RWPE2 (cell line): ENCODE measurements at regions not wholly inside any gene's neighbourhood (a gene's known extent, or its start where the extent isn't known, plus 50 kb on each side); places are given as distances from the start of the nearest gene placed in this dataset.

Source experiments
- ATAC-seq: fragments of 200-7000 bp; cut with Tn5 transposase; 3 replicates; pipeline ENCODE4 v1.9.1; 2021; ENCODE audit warnings: low read depth
- DNase-seq: peaks from one replicate; pipeline ENCODE4 v3.0.0-alpha.2; 2020; ENCODE audit warnings: low spot score
- H3K27ac ChIP-seq: fragments of 450-650 bp; 2 replicates; pipeline ENCODE4 v1.5.1; 2017; ENCODE audit warnings: mild to moderate bottlenecking; ENCODE audit not compliant: poor library complexity, severe bottlenecking
- H3K27me3 ChIP-seq: fragments of 250-450 bp; sonication (Bioruptor Pico); 2 replicates; pipeline ENCODE4 v1.5.1; 2021; ENCODE audit warnings: mild to moderate bottlenecking, moderate library complexity; ENCODE audit not compliant: insufficient read depth, poor library complexity, severe bottlenecking
- H3K36me3 ChIP-seq: fragments of 250-450 bp; sonication (Bioruptor Pico); 2 replicates; pipeline ENCODE4 v1.5.1; 2020; ENCODE audit warnings: low read depth, mild to moderate bottlenecking, moderate library complexity
- H3K4me1 ChIP-seq: fragments of 250-450 bp; sonication (Bioruptor Pico); 2 replicates; pipeline ENCODE4 v1.5.1; 2021; ENCODE audit warnings: mild to moderate bottlenecking, moderate library complexity; ENCODE audit not compliant: insufficient read depth, poor library complexity, severe bottlenecking
- H3K4me3 ChIP-seq: fragments of 250-450 bp; sonication (Bioruptor Pico); 2 replicates; pipeline ENCODE4 v1.5.1; 2021; ENCODE audit warnings: mild to moderate bottlenecking, moderate library complexity; ENCODE audit not compliant: severe bottlenecking
- H3K9me3 ChIP-seq: fragments of 250-450 bp; sonication (Bioruptor Pico); 2 replicates; pipeline ENCODE4 v1.5.1; 2021; ENCODE audit warnings: mild to moderate bottlenecking, moderate library complexity; ENCODE audit not compliant: severe bottlenecking
- TF ChIP-seq, protein P1 (sequence below): fragments of 450-650 bp; IDR thresholded peaks from one replicate; pipeline ENCODE4 v1.5.1; 2017; ENCODE audit warnings: mild to moderate bottlenecking, moderate library complexity; ENCODE audit not compliant: poor library complexity, severe bottlenecking

DNA sequence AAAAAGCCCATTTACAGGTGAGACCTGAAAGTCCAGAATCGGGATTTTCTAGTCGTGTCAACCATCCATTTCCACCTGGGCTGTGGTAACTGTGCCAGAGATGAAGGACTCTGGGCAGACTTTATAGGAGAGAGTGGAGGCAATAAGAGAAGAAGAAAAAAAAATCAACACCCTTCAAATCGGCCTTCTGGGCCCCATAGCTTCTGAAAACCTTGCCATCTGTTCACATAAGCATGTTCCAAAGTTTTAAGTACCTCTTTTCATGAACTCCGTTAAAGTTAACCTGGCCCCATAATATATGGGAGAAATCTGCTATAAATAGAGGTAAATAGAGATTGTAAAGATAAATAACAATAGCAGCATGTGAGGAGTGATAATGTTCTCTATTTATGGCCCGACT, 470.5 kb downstream of the MIAT start:
- TF ChIP-seq, protein P1, sequence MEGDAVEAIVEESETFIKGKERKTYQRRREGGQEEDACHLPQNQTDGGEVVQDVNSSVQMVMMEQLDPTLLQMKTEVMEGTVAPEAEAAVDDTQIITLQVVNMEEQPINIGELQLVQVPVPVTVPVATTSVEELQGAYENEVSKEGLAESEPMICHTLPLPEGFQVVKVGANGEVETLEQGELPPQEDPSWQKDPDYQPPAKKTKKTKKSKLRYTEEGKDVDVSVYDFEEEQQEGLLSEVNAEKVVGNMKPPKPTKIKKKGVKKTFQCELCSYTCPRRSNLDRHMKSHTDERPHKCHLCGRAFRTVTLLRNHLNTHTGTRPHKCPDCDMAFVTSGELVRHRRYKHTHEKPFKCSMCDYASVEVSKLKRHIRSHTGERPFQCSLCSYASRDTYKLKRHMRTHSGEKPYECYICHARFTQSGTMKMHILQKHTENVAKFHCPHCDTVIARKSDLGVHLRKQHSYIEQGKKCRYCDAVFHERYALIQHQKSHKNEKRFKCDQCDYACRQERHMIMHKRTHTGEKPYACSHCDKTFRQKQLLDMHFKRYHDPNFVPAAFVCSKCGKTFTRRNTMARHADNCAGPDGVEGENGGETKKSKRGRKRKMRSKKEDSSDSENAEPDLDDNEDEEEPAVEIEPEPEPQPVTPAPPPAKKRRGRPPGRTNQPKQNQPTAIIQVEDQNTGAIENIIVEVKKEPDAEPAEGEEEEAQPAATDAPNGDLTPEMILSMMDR: no peak
- Histone ChIP-seq H3K36me3 (no peaks in the 10 kb centered on the region), H3K9me3 (no peaks in the 10 kb centered on the region), H3K4me1 (peaks cover 8% of the 10 kb centered on the region), H3K27me3 (no peaks in the 10 kb centered on the region), H3K27ac (no peak overlapping the region), H3K4me3 (no peak overlapping the region)
- ATAC-seq (no peak), DNase-seq (no peak)

DNA sequence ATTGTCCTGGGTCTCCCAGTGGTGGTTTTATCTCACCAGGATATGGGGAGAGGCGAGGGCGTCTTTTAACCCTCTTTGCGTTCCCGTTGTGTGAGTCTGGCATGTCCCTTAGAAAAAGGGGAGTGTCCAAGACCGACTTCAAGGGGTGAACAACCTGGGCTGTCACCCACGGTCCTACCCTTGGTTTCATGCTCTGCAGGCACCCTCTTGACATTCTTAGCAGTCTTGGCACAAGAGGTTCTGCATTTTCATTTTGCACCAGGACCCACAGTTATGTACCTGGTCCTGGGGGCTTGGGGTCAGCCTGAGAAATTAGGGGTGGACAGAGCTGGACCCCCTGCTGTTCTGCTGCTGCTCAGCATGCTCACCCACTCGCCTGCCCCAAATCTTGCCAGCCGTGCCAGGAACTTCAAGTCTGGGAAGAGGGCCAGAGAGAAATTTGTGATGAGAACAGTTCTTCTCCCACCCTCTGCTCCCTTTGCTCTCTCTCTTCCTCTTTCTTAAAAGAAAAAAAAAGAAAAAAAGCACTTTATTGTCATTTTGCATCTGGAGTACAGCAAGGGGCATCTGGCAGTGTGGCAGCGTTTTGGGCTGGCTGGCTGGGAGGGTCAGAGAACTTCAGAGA, 471.2 kb downstream of the MIAT start:
- Histone ChIP-seq H3K36me3 (no peaks in the 10 kb centered on the region), H3K4me3 (no peak overlapping the region)

GRCh38 chr22:27129266-27129665, 471.9 kb downstream of the MIAT start:
- peak overlapping the region; percentile 20 for H3K27ac ChIP-seq
- peaks cover 22% of the 10 kb centered on the region for H3K4me1 ChIP-seq
- ATAC-seq (peak; percentile 55), DNase-seq (no peak)
- no peak overlapping the region for H3K4me3 ChIP-seq
- H3K36me3 ChIP-seq: no peaks in the 10 kb centered on the region
- no peaks in the 10 kb centered on the region for H3K27me3 ChIP-seq
- TF ChIP-seq, protein P1: no peak
- no peaks in the 10 kb centered on the region for H3K9me3 ChIP-seq

More for the DNA sequence above, 471.2 kb downstream of the MIAT start:
- ATAC-seq: no peak
- DNase-seq: no peak
- H3K4me1 ChIP-seq: peaks cover 15% of the 10 kb centered on the region
- TF ChIP-seq, protein P1: no peak
- H3K27ac ChIP-seq: peak overlapping the region; percentile 20
- H3K27me3 ChIP-seq: no peaks in the 10 kb centered on the region
- H3K9me3 ChIP-seq: no peaks in the 10 kb centered on the region

- Histone ChIP-seq H3K27ac (no peak overlapping the region), H3K9me3 (no peaks in the 10 kb centered on the region), H3K27me3 (no peaks in the 10 kb centered on the region), H3K4me1 (peaks cover 38% of the 10 kb centered on the region), H3K36me3 (no peaks in the 10 kb centered on the region), H3K4me3 (no peak overlapping the region)
- no peak for ATAC-seq
- TF ChIP-seq, protein P1: no peak
- no peak for DNase-seq
Observed at GRCh38 chr22:27130906-27131305, 473.5 kb downstream of the MIAT start.

GRCh38 chr22:27131346-27131745, 474.0 kb downstream of the MIAT start:
- H3K36me3 ChIP-seq: no peaks in the 10 kb centered on the region
- no peak overlapping the region for H3K4me3 ChIP-seq
- no peaks in the 10 kb centered on the region for H3K9me3 ChIP-seq
- no peak for DNase-seq
- H3K27me3 ChIP-seq: no peaks in the 10 kb centered on the region
- no peak overlapping the region for H3K27ac ChIP-seq
- no peak for ATAC-seq
- TF ChIP-seq, protein P1: no peak
- H3K4me1 ChIP-seq: peaks cover 39% of the 10 kb centered on the region
